ENCODE measurements at regions not wholly inside any gene's neighbourhood (a gene's known extent, or its start where the extent isn't known, plus 50 kb on each side); places are given as distances from the start of the nearest gene placed in this dataset.
"Not testable (repeated sequence)": the region's sequence is repeated elsewhere in the genome, so short reads cannot be mapped to it uniquely, and the experiment has no call there.

- H3K9me1 ChIP-seq (ENCODE audit: control insufficient read depth, extremely low read depth, insufficient read depth, low read length); H3K79me2 ChIP-seq (ENCODE audit: control insufficient read depth, insufficient read depth, low read length); H3K9me3 ChIP-seq (ENCODE audit: control insufficient read depth, low read depth, low read length); FAIRE-seq; H2AFZ ChIP-seq (ENCODE audit: control insufficient read depth, low read length); H3K4me3 ChIP-seq (ENCODE audit: control insufficient read depth in 2 of 3, extremely low read depth in 1 of 3, insufficient read depth in 2 of 3, low read depth in 1 of 3, low read length in 3 of 3); dilution Hi-C loops (cut with MboI; ENCODE audit: extremely low pct_ligation_motif_present, low sequenced_read_pairs); H3K27ac ChIP-seq (ENCODE audit: control insufficient read depth, insufficient read depth, low read length); H4K20me1 ChIP-seq (ENCODE audit: control insufficient read depth, extremely low read depth, insufficient read depth, low read length); H3K27me3 ChIP-seq (ENCODE audit: control insufficient read depth, extremely low read depth, insufficient read depth, low read length); H3K9ac ChIP-seq (ENCODE audit: control insufficient read depth, extremely low read depth, insufficient read depth, low read length); H3K36me3 ChIP-seq (ENCODE audit: control insufficient read depth in 2 of 2, extremely low read depth in 1 of 2, insufficient read depth in 2 of 2, low read length in 2 of 2); H3K4me2 ChIP-seq (ENCODE audit: control insufficient read depth, extremely low read depth, insufficient read depth, low read depth, low read length); H3K4me1 ChIP-seq (ENCODE audit: control insufficient read depth, extremely low read depth, insufficient read depth, low read length); DNase-seq (ENCODE audit: low read depth, low spot score): not testable (repeated sequence)
These were observed 104.3 kb upstream of the UNC5B start for GRCh38 chr10:71108042-71108441.

GRCh38 chr10:71112138-71112785 lies 100.1 kb upstream of the UNC5B start:
- Histone ChIP-seq H3K79me2 (ENCODE audit: control insufficient read depth, insufficient read depth, low read length) (no peaks in the 10 kb centered on the region), H3K9me3 (ENCODE audit: control insufficient read depth, low read depth, low read length) (peaks cover 5% of the 10 kb centered on the region), H4K20me1 (ENCODE audit: control insufficient read depth, extremely low read depth, insufficient read depth, low read length) (no peaks in the 10 kb centered on the region), H2AFZ (ENCODE audit: control insufficient read depth, low read length) (no peak overlapping the region), H3K36me3 (ENCODE audit: control insufficient read depth in 2 of 2, extremely low read depth in 1 of 2, insufficient read depth in 2 of 2, low read length in 2 of 2) (no peaks in the 10 kb centered on the region), H3K9ac (ENCODE audit: control insufficient read depth, extremely low read depth, insufficient read depth, low read length) (no peak overlapping the region), H3K4me1 (ENCODE audit: control insufficient read depth, extremely low read depth, insufficient read depth, low read length) (no peaks in the 10 kb centered on the region), H3K27ac (ENCODE audit: control insufficient read depth, insufficient read depth, low read length) (no peak overlapping the region), H3K4me2 (ENCODE audit: control insufficient read depth, extremely low read depth, insufficient read depth, low read depth, low read length) (no peak overlapping the region), H3K27me3 (ENCODE audit: control insufficient read depth, extremely low read depth, insufficient read depth, low read length) (no peaks in the 10 kb centered on the region), H3K9me1 (ENCODE audit: control insufficient read depth, extremely low read depth, insufficient read depth, low read length) (no peaks in the 10 kb centered on the region), H3K4me3 (ENCODE audit: control insufficient read depth in 2 of 3, extremely low read depth in 1 of 3, insufficient read depth in 2 of 3, low read depth in 1 of 3, low read length in 3 of 3) (no peak overlapping the region)
- DNase-seq (ENCODE audit: low read depth, low spot score) (no peak), FAIRE-seq (no peak)
- dilution Hi-C loops (cut with MboI; ENCODE audit: extremely low pct_ligation_motif_present, low sequenced_read_pairs): no loop called here
- TF ChIP-seq CTCF (optimal IDR thresholded peaks at IDR 0.05 in 1 of 3, IDR thresholded peaks at IDR 0.05 in 1 of 3, conservative IDR thresholded peaks at IDR 0.05 in 1 of 3; ENCODE audit: extremely low read depth in 1 of 3, insufficient read depth in 2 of 3, low read length in 3 of 3) (no peak), EZH2 (IDR thresholded peaks at IDR 0.05; ENCODE audit: low read length) (no peak)

GRCh38 chr10:71116426-71116825 lies 95.9 kb upstream of the UNC5B start:
- Histone ChIP-seq H3K9ac (ENCODE audit: control insufficient read depth, extremely low read depth, insufficient read depth, low read length) (no peak overlapping the region), H3K9me1 (ENCODE audit: control insufficient read depth, extremely low read depth, insufficient read depth, low read length) (no peaks in the 10 kb centered on the region), H4K20me1 (ENCODE audit: control insufficient read depth, extremely low read depth, insufficient read depth, low read length) (no peaks in the 10 kb centered on the region), H3K36me3 (ENCODE audit: control insufficient read depth in 2 of 2, extremely low read depth in 1 of 2, insufficient read depth in 2 of 2, low read length in 2 of 2) (no peaks in the 10 kb centered on the region), H2AFZ (ENCODE audit: control insufficient read depth, low read length) (no peak overlapping the region), H3K4me2 (ENCODE audit: control insufficient read depth, extremely low read depth, insufficient read depth, low read depth, low read length) (no peak overlapping the region), H3K79me2 (ENCODE audit: control insufficient read depth, insufficient read depth, low read length) (no peaks in the 10 kb centered on the region), H3K27me3 (ENCODE audit: control insufficient read depth, extremely low read depth, insufficient read depth, low read length) (no peaks in the 10 kb centered on the region), H3K4me1 (ENCODE audit: control insufficient read depth, extremely low read depth, insufficient read depth, low read length) (no peaks in the 10 kb centered on the region), H3K9me3 (ENCODE audit: control insufficient read depth, low read depth, low read length) (peaks cover 5% of the 10 kb centered on the region), H3K27ac (ENCODE audit: control insufficient read depth, insufficient read depth, low read length) (no peak overlapping the region), H3K4me3 (ENCODE audit: control insufficient read depth in 2 of 3, extremely low read depth in 1 of 3, insufficient read depth in 2 of 3, low read depth in 1 of 3, low read length in 3 of 3) (no peak overlapping the region)
- no peak for FAIRE-seq
- DNase-seq (ENCODE audit: low read depth, low spot score): no peak
- TF ChIP-seq EZH2 (IDR thresholded peaks at IDR 0.05; ENCODE audit: low read length): no peak
- no peak for TF ChIP-seq CTCF (optimal IDR thresholded peaks at IDR 0.05 in 1 of 3, IDR thresholded peaks at IDR 0.05 in 1 of 3, conservative IDR thresholded peaks at IDR 0.05 in 1 of 3; ENCODE audit: extremely low read depth in 1 of 3, insufficient read depth in 2 of 3, low read length in 3 of 3)
- dilution Hi-C loops (cut with MboI; ENCODE audit: extremely low pct_ligation_motif_present, low sequenced_read_pairs): no loop called here

- H3K4me1 ChIP-seq (ENCODE audit: control insufficient read depth, extremely low read depth, insufficient read depth, low read length); H3K27me3 ChIP-seq (ENCODE audit: control insufficient read depth, extremely low read depth, insufficient read depth, low read length); H3K9me3 ChIP-seq (ENCODE audit: control insufficient read depth, low read depth, low read length); DNase-seq (ENCODE audit: low read depth, low spot score); H3K9ac ChIP-seq (ENCODE audit: control insufficient read depth, extremely low read depth, insufficient read depth, low read length); H3K27ac ChIP-seq (ENCODE audit: control insufficient read depth, insufficient read depth, low read length); H3K9me1 ChIP-seq (ENCODE audit: control insufficient read depth, extremely low read depth, insufficient read depth, low read length); H3K36me3 ChIP-seq (ENCODE audit: control insufficient read depth in 2 of 2, extremely low read depth in 1 of 2, insufficient read depth in 2 of 2, low read length in 2 of 2); dilution Hi-C loops (cut with MboI; ENCODE audit: extremely low pct_ligation_motif_present, low sequenced_read_pairs); H3K79me2 ChIP-seq (ENCODE audit: control insufficient read depth, insufficient read depth, low read length); H3K4me2 ChIP-seq (ENCODE audit: control insufficient read depth, extremely low read depth, insufficient read depth, low read depth, low read length); H4K20me1 ChIP-seq (ENCODE audit: control insufficient read depth, extremely low read depth, insufficient read depth, low read length); H3K4me3 ChIP-seq (ENCODE audit: control insufficient read depth in 2 of 3, extremely low read depth in 1 of 3, insufficient read depth in 2 of 3, low read depth in 1 of 3, low read length in 3 of 3); FAIRE-seq; H2AFZ ChIP-seq (ENCODE audit: control insufficient read depth, low read length): not testable (repeated sequence)
These were observed 94.8 kb upstream of the UNC5B start for GRCh38 chr10:71117589-71117988.

Measured in keratinocyte (primary cell).